ENCODE measurements at regions not wholly inside any gene's neighbourhood (a gene's known extent, or its start where the extent isn't known, plus 50 kb on each side); places are given as distances from the start of the nearest gene placed in this dataset.

DNA sequence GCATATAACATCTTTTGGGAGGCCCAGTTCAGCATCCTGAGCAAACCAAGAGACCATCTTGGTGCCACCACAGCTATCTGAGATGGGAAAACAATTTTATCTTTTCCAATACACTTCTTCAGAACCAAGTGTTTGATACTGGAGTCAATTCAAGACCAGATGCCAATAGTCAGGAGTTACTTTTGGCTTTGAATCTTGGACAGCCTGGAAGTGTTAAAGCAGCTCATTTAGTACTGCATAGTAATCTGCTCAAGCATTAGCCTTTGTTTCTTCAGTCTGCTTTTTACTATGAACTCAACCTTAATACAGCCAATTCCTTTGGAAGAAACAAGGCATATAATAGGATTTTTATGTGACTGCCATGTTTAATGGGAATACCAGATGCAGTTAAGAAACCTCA, 81.9 kb upstream of the TSPAN8 start:
- Histone ChIP-seq H3K9ac (ENCODE audit: low read length) (no peak overlapping the region), H3K4me2 (ENCODE audit: low read length) (no peak overlapping the region), H3K27ac (ENCODE audit: low read depth, low read length) (no peak overlapping the region), H3K4me3 (ENCODE audit: insufficient read depth, low read depth, low read length) (no peak overlapping the region), H3K4me1 (ENCODE audit: insufficient read depth, low read length) (no peaks in the 10 kb centered on the region), H3K79me2 (ENCODE audit: insufficient read depth, low read length) (no peaks in the 10 kb centered on the region), H2AFZ (ENCODE audit: low read depth, low read length) (no peak overlapping the region), H3K9me3 (ENCODE audit: insufficient read depth, low read depth, low read length) (peaks cover 3% of the 10 kb centered on the region), H3K27me3 (ENCODE audit: insufficient read depth, low read length) (no peaks in the 10 kb centered on the region), H3K36me3 (ENCODE audit: insufficient read depth, low read length) (no peaks in the 10 kb centered on the region), H4K20me1 (ENCODE audit: insufficient read depth, low read length) (no peaks in the 10 kb centered on the region)
- TF ChIP-seq CTCF (IDR thresholded peaks at IDR 0.05; ENCODE audit: insufficient read depth, low read depth, low read length), result no peak
- no peak for TF ChIP-seq EZH2 (IDR thresholded peaks at IDR 0.05; ENCODE audit: insufficient read depth, low read length)
- Mint-ChIP-seq H3K27me3 (ENCODE audit: low read depth, unreplicated experiment) (no peaks in the 10 kb centered on the region), H3K36me3 (ENCODE audit: low read depth, unreplicated experiment) (no peaks in the 10 kb centered on the region), H3K4me1 (ENCODE audit: low read depth, unreplicated experiment) (peaks cover 10% of the 10 kb centered on the region), H3K4me3 (ENCODE audit: unreplicated experiment) (no peak overlapping the region), H3K27ac (ENCODE audit: unreplicated experiment) (no peak overlapping the region), H3K9me3 (ENCODE audit: unreplicated experiment) (peaks cover 2% of the 10 kb centered on the region)
- no peak for FAIRE-seq
- DNase-seq (ENCODE audit: low read depth), result no peak

DNA sequence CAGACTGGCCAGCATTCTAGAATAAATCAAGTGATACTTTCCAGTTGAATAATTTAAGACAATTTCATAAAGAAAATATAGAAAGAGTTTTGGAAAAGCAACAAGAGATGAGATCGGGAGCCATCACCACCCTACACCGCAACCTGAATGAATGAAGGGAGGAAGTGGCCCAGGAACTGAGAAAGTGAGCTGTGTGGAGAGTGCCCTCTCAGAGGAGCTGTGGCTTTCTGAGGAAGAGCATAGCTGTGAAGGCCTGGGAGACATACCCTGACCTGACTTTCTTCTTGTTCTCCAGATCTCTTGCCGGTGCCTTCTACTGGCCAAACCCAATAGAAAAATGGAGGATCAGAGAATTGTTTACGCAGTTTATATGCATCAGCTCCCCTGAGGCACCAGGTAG, 79.3 kb upstream of the TSPAN8 start:
- H4K20me1 ChIP-seq (ENCODE audit: insufficient read depth, low read length), result no peaks in the 10 kb centered on the region
- Mint-ChIP-seq H3K27ac (ENCODE audit: unreplicated experiment) (no peak overlapping the region), H3K36me3 (ENCODE audit: low read depth, unreplicated experiment) (no peaks in the 10 kb centered on the region), H3K9me3 (ENCODE audit: unreplicated experiment) (peaks cover 2% of the 10 kb centered on the region), H3K4me3 (ENCODE audit: unreplicated experiment) (no peak overlapping the region), H3K27me3 (ENCODE audit: low read depth, unreplicated experiment) (no peaks in the 10 kb centered on the region), H3K4me1 (ENCODE audit: low read depth, unreplicated experiment) (peaks cover 2% of the 10 kb centered on the region)
- no peak for DNase-seq (ENCODE audit: low read depth)
- H3K4me1 ChIP-seq (ENCODE audit: insufficient read depth, low read length), result no peaks in the 10 kb centered on the region
- peaks cover 3% of the 10 kb centered on the region for H3K9me3 ChIP-seq (ENCODE audit: insufficient read depth, low read depth, low read length)
- no peak overlapping the region for H3K4me3 ChIP-seq (ENCODE audit: insufficient read depth, low read depth, low read length)
- no peaks in the 10 kb centered on the region for H3K27me3 ChIP-seq (ENCODE audit: insufficient read depth, low read length)
- H3K79me2 ChIP-seq (ENCODE audit: insufficient read depth, low read length), result no peaks in the 10 kb centered on the region
- H3K36me3 ChIP-seq (ENCODE audit: insufficient read depth, low read length), result no peaks in the 10 kb centered on the region
- no peak overlapping the region for H3K27ac ChIP-seq (ENCODE audit: low read depth, low read length)
- TF ChIP-seq EZH2 (IDR thresholded peaks at IDR 0.05; ENCODE audit: insufficient read depth, low read length), result no peak
- no peak for TF ChIP-seq CTCF (IDR thresholded peaks at IDR 0.05; ENCODE audit: insufficient read depth, low read depth, low read length)
- H2AFZ ChIP-seq (ENCODE audit: low read depth, low read length), result no peak overlapping the region
- FAIRE-seq, result no peak
- no peak overlapping the region for H3K4me2 ChIP-seq (ENCODE audit: low read length)
- H3K9ac ChIP-seq (ENCODE audit: low read length), result no peak overlapping the region

DNA sequence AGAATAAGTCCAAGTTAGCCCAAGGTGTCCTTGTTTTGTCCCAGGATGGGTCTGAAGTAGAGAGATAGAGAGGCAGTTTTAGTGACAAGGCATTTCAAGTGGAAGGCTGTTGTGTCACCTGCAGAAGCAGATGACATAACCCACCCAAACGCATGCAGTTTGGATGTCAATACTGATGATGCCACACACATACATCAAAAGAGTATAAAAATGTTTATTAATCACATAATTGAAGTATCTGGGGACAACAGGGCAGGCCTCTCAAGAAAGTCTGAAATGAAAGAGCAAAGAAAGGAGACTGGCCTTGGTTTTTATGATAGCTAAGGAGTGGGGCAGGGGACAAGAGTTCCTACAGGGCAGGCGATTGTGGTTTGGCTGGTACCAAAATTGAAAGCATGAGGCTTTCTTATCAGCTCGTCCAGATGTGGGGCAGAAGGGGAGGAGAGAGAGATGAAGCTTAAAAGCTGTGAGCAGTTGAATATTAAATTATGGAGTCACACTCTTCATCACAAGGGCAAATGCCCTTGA, 78.4 kb upstream of the TSPAN8 start:
- Histone ChIP-seq H2AFZ (ENCODE audit: low read depth, low read length) (no peak overlapping the region), H4K20me1 (ENCODE audit: insufficient read depth, low read length) (no peaks in the 10 kb centered on the region), H3K4me3 (ENCODE audit: insufficient read depth, low read depth, low read length) (no peak overlapping the region), H3K9me3 (ENCODE audit: insufficient read depth, low read depth, low read length) (peaks cover 3% of the 10 kb centered on the region), H3K4me2 (ENCODE audit: low read length) (no peak overlapping the region), H3K9ac (ENCODE audit: low read length) (no peak overlapping the region), H3K79me2 (ENCODE audit: insufficient read depth, low read length) (no peaks in the 10 kb centered on the region), H3K4me1 (ENCODE audit: insufficient read depth, low read length) (no peaks in the 10 kb centered on the region), H3K36me3 (ENCODE audit: insufficient read depth, low read length) (no peaks in the 10 kb centered on the region), H3K27me3 (ENCODE audit: insufficient read depth, low read length) (no peaks in the 10 kb centered on the region), H3K27ac (ENCODE audit: low read depth, low read length) (no peak overlapping the region)
- no peaks in the 10 kb centered on the region for H3K4me1 Mint-ChIP-seq (ENCODE audit: low read depth, unreplicated experiment)
- TF ChIP-seq CTCF (IDR thresholded peaks at IDR 0.05; ENCODE audit: insufficient read depth, low read depth, low read length) (no peak), EZH2 (IDR thresholded peaks at IDR 0.05; ENCODE audit: insufficient read depth, low read length) (no peak)
- no peaks in the 10 kb centered on the region for H3K36me3 Mint-ChIP-seq (ENCODE audit: low read depth, unreplicated experiment)
- no peak overlapping the region for H3K4me3 Mint-ChIP-seq (ENCODE audit: unreplicated experiment)
- FAIRE-seq (no peak), DNase-seq (ENCODE audit: low read depth) (no peak)
- no peaks in the 10 kb centered on the region for H3K27me3 Mint-ChIP-seq (ENCODE audit: low read depth, unreplicated experiment)
- H3K27ac Mint-ChIP-seq (ENCODE audit: unreplicated experiment), result no peak overlapping the region
- H3K9me3 Mint-ChIP-seq (ENCODE audit: unreplicated experiment), result peaks cover 4% of the 10 kb centered on the region

Measured in astrocyte (in vitro differentiated cells and primary cell).